ENCODE measurements at regions not wholly inside any gene's neighbourhood (a gene's known extent, or its start where the extent isn't known, plus 50 kb on each side); places are given as distances from the start of the nearest gene placed in this dataset.

DNA sequence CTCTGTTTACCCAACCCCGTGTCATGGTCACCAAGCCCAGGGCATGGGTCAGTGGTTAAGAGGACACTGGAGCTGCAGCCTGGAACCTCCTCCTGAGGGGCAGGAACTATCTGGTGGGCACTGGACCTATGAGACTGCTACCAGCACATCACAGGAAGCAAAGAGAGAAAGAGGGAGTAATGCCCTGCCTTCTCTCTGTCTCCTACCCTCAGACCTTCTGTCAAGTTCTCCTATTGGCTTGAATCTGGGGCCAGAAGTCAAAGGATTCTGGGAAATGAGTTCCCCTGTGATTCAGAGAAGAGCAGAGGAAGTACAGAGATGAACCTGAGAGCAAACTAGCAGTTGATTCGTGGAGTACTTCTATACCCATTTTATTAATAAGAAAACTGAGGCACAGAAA lies 123.0 kb upstream of the GNAO1 start:
- H3K27ac Mint-ChIP-seq, result no peak overlapping the region
- H3K9me3 Mint-ChIP-seq, result peaks cover 25% of the 10 kb centered on the region
- DNase-seq, result no peak
- no peaks in the 10 kb centered on the region for H3K4me1 Mint-ChIP-seq (ENCODE audit: low read depth)
- TF ChIP-seq, protein P1, sequence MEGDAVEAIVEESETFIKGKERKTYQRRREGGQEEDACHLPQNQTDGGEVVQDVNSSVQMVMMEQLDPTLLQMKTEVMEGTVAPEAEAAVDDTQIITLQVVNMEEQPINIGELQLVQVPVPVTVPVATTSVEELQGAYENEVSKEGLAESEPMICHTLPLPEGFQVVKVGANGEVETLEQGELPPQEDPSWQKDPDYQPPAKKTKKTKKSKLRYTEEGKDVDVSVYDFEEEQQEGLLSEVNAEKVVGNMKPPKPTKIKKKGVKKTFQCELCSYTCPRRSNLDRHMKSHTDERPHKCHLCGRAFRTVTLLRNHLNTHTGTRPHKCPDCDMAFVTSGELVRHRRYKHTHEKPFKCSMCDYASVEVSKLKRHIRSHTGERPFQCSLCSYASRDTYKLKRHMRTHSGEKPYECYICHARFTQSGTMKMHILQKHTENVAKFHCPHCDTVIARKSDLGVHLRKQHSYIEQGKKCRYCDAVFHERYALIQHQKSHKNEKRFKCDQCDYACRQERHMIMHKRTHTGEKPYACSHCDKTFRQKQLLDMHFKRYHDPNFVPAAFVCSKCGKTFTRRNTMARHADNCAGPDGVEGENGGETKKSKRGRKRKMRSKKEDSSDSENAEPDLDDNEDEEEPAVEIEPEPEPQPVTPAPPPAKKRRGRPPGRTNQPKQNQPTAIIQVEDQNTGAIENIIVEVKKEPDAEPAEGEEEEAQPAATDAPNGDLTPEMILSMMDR (IDR thresholded peaks at IDR 0.05), result no peak
- H3K4me3 Mint-ChIP-seq, result no peak overlapping the region
- H3K36me3 Mint-ChIP-seq (ENCODE audit: low read depth), result no peaks in the 10 kb centered on the region; the same call in 1 of the 2 replicates
- no peaks in the 10 kb centered on the region; the same call in 1 of the 2 replicates for H3K27me3 Mint-ChIP-seq (ENCODE audit: insufficient read depth)

DNA sequence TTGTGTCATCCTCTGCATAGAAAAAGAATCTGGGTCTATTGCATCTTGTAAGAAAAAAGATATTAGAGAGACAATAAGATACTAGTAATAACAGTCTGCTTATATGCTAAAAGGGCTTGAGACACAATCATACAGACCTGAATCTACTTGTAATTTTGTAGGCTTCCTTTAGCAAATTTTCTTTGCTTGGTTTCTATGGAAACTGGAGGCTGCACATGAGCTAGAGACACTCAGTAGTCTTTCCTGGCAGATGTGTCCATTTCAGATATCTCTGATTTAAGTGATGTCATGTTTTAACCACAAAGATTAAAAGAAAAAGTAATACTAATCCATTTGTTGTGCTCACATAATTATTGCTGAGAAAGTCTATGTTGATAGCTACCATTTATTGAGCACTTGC lies 123.9 kb upstream of the GNAO1 start:
- Mint-ChIP-seq H3K36me3 (ENCODE audit: low read depth) (no peaks in the 10 kb centered on the region; the same call in 1 of the 2 replicates), H3K4me3 (no peak overlapping the region), H3K27ac (no peak overlapping the region), H3K9me3 (peaks cover 25% of the 10 kb centered on the region), H3K4me1 (ENCODE audit: low read depth) (no peaks in the 10 kb centered on the region), H3K27me3 (ENCODE audit: insufficient read depth) (no peaks in the 10 kb centered on the region; the same call in 1 of the 2 replicates)
- TF ChIP-seq, protein P1 (IDR thresholded peaks at IDR 0.05), result no peak
- DNase-seq, result no peak

DNA sequence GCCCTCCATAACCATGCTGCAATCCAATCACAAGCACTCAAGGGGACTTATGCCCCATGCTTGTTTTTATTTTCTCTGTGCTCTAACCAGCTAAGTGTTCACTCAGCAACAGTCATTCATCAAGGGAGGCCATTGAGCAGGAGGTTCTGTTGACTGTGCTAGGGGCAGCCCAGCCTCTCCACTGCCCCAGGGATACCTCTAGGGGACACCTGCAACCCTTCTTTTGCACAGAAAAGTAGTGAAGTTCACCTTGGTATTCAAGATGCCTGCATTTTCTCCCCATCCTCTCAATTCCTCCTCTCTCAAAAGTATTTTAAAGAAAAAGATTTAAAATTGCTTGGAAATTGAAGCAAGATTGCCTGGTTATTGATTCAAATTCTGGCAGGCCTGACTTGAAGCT lies 124.7 kb upstream of the GNAO1 start:
- DNase-seq, result no peak
- no peak overlapping the region for H3K27ac Mint-ChIP-seq
- TF ChIP-seq, protein P1 (IDR thresholded peaks at IDR 0.05), result no peak
- H3K4me1 Mint-ChIP-seq (ENCODE audit: low read depth), result no peaks in the 10 kb centered on the region
- H3K27me3 Mint-ChIP-seq (ENCODE audit: insufficient read depth), result no peaks in the 10 kb centered on the region; the same call in 1 of the 2 replicates
- H3K9me3 Mint-ChIP-seq, result peaks cover 25% of the 10 kb centered on the region
- H3K4me3 Mint-ChIP-seq, result no peak overlapping the region
- no peaks in the 10 kb centered on the region; the same call in 1 of the 2 replicates for H3K36me3 Mint-ChIP-seq (ENCODE audit: low read depth)

DNA sequence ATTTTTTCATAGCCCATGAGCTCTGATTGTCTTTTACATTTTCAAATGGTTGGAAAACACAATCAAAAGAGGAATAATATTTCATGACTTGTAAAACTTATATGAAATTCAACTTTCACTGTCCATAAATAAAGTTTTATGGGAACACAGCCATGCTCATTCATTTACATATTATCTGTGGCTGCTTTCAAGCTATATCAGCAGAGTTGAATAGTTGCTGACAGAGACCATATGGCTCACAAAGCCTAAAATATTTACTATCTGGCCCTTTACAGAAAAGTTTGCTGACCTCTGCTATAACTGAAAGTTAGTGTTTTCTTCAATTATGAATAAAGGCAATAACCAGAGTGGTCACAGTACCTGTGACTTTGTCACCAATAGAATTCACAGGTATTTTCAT lies 128.2 kb upstream of the GNAO1 start:
- H3K9me3 Mint-ChIP-seq, result peaks cover 16% of the 10 kb centered on the region
- H3K27ac Mint-ChIP-seq, result no peak overlapping the region
- TF ChIP-seq, protein P1 (IDR thresholded peaks at IDR 0.05), result no peak
- H3K27me3 Mint-ChIP-seq (ENCODE audit: insufficient read depth), result no peaks in the 10 kb centered on the region
- no peaks in the 10 kb centered on the region for H3K4me1 Mint-ChIP-seq (ENCODE audit: low read depth)
- H3K4me3 Mint-ChIP-seq, result no peak overlapping the region
- no peak for DNase-seq
- no peaks in the 10 kb centered on the region; the same call in 1 of the 2 replicates for H3K36me3 Mint-ChIP-seq (ENCODE audit: low read depth)

DNA sequence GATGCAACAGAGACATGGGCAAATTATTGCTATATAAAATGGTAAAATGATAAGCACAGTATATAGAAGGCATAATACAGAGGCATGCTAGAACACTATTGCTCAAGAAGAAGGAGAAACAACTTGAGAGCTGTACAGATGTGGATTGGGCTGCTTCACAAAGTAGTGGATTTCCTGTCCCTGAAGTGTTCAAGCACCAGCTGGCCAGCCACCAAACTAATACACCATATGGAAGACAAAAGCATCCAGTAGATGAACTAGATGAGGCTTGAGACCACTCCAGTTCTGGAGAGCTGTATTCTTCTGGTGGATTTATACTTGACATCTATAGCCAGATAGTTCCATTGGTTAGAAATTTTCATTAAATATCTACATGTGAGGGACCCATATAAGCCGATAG lies 134.1 kb upstream of the GNAO1 start:
- Mint-ChIP-seq H3K9me3 (peaks cover 15% of the 10 kb centered on the region), H3K27ac (no peak overlapping the region), H3K4me1 (ENCODE audit: low read depth) (no peaks in the 10 kb centered on the region), H3K4me3 (no peak overlapping the region), H3K36me3 (ENCODE audit: low read depth) (no peaks in the 10 kb centered on the region), H3K27me3 (ENCODE audit: insufficient read depth) (0 out of 2 replicates have a peak, but pooled peaks cover 1% of the 10 kb centered on the region)
- no peak for DNase-seq
- TF ChIP-seq, protein P1 (IDR thresholded peaks at IDR 0.05), result no peak

DNA sequence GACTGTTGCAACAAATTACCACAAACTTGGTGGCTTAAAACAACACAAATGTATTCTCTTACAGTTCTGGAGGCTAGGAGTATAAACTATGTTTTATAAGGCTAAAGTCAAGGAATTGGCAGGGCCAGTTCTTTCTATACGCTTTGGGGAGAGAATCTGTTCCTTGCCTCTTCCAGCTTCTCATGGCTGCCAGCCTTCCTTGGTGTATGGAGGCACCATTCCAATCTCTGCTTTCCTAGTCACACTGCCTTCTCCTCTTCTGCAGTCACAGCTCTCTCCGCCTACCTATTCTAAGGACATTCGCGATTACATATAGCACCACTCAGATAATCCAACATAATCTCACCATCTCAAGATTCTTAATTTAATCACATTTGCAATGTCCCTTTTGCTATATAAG lies 140.4 kb upstream of the GNAO1 start:
- H3K4me3 Mint-ChIP-seq, result no peak overlapping the region
- TF ChIP-seq, protein P1 (IDR thresholded peaks at IDR 0.05), result no peak
- H3K27me3 Mint-ChIP-seq (ENCODE audit: insufficient read depth), result 0 out of 2 replicates have a peak, but pooled peaks cover 1% of the 10 kb centered on the region
- H3K4me1 Mint-ChIP-seq (ENCODE audit: low read depth), result no peaks in the 10 kb centered on the region
- no peak for DNase-seq
- no peak overlapping the region for H3K27ac Mint-ChIP-seq
- peaks cover 21% of the 10 kb centered on the region for H3K9me3 Mint-ChIP-seq
- no peaks in the 10 kb centered on the region for H3K36me3 Mint-ChIP-seq (ENCODE audit: low read depth)
